AG08395 (cell line): ENCODE measurements at regions not wholly inside any gene's neighbourhood (a gene's known extent, or its start where the extent isn't known, plus 50 kb on each side); places are given as distances from the start of the nearest gene placed in this dataset.
"Not testable (repeated sequence)": the region's sequence is repeated elsewhere in the genome, so short reads cannot be mapped to it uniquely, and the experiment has no call there.

Source experiments
- DNase-seq: peaks from one replicate; pipeline ENCODE4 v3.0.0; 2012; ENCODE audit warnings: mixed read lengths, low spot score

- DNase-seq: no peak
Observed at GRCh38 chr15:69924531-69924930, 173.2 kb downstream of the TLE3 start.

- peak; percentile 20 for DNase-seq
Observed at GRCh38 chr15:69926006-69926405, 171.7 kb downstream of the TLE3 start.

- no peak for DNase-seq
Observed at GRCh38 chr15:69926721-69927120, 171.0 kb downstream of the TLE3 start.

GRCh38 chr15:69928890-69929289 lies 168.8 kb downstream of the TLE3 start:
- DNase-seq: not testable (repeated sequence)

GRCh38 chr15:69929905-69930630 lies 167.6 kb downstream of the TLE3 start:
- DNase-seq: no peak

DNA sequence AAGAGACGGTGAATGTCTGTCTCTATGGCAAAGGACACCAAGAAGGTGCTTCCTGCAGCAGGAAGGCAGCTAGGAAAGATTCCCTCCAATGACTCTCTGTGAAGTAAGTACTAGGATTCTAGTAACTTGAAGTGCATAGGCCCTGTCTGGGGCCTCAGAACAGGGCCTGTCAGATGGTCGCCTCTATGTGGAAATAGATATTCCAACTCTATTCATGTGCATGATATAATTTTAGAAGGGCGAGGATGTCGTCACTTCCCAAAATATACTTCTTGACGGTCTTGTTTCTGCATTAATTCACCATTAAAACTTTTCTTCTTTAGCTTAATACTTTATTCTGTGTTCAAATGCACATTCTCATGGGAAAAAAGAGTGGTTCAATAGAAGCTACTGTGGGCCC lies 167.0 kb downstream of the TLE3 start:
- DNase-seq: no peak

- DNase-seq: no peak
Observed at GRCh38 chr15:69931156-69931555, 166.6 kb downstream of the TLE3 start.

DNA sequence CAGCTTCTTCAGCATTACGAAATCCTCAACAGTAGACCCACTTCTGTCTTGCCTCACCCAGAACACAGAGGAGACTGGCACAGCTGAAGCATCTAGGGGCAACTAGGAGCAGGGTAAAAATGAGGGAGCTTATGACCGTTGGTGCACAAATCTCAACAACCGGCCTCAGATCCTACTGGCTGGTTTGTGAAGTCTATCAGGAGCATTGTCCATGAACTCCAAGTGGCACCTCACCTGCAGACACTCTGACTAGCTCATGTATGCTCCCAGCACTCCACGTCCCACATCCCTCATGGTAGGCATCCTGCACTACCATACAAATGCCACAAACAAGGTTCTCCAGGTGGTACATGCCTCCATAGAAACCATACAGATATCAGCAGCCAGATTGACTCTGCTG lies 163.1 kb downstream of the TLE3 start:
- DNase-seq: no peak

GRCh38 chr15:69939513-69940440 lies 157.9 kb downstream of the TLE3 start:
- DNase-seq: no peak

DNA sequence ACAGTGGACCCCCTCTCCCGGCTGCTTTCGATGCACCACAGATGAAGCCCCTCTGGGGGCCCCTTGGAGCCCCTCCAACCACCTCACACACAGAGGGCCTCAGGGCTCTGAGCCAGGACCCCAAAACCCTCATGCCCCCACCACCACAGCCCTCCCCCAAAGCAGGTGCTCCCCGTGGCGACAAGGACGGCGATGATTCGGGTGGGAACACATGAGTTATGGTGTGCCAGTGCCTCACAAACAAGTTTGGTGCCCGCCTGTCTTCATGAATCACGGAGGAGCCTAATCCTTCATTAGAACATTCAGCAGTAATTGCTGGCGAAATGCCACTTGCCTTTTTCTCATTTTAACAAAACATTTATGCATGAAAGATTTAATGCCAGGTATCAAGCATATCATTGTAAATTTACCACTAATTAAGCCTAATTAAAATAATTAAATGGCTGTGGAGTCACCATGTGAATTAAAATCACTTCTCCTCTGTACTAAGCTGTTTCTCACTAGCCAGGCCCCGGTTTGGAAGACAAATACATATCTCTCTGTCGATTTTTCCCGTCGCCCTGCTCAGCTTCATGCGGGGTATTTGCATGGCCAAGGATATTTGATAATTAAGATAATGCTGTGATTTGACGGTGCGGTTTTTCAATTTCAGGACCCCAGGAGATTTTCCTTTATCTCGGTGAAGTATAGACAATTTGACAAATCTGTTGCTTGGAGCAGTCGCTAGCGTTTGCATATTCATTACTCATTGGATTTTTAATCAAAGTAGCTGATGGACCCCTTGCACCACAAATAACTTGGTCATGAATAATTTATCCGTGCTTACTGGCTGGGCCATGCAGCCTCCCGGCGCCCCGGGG lies 157.0 kb downstream of the TLE3 start:
- DNase-seq: no peak

DNA sequence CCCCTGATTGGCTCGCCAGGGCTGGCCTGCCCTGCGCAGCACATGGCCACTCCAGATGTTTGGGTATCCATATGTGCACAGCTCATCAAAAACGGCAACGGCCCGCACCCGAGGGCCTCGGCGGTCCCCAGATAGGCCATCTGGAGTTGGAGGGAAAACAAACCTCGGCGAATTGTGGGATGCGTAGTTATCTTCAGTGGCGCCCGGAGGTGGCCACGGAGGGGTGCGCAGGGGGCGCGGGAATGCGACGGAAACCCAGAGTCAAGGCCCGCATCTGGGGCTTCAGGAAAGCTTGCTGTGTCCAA lies 156.5 kb downstream of the TLE3 start:
- DNase-seq: no peak

DNA sequence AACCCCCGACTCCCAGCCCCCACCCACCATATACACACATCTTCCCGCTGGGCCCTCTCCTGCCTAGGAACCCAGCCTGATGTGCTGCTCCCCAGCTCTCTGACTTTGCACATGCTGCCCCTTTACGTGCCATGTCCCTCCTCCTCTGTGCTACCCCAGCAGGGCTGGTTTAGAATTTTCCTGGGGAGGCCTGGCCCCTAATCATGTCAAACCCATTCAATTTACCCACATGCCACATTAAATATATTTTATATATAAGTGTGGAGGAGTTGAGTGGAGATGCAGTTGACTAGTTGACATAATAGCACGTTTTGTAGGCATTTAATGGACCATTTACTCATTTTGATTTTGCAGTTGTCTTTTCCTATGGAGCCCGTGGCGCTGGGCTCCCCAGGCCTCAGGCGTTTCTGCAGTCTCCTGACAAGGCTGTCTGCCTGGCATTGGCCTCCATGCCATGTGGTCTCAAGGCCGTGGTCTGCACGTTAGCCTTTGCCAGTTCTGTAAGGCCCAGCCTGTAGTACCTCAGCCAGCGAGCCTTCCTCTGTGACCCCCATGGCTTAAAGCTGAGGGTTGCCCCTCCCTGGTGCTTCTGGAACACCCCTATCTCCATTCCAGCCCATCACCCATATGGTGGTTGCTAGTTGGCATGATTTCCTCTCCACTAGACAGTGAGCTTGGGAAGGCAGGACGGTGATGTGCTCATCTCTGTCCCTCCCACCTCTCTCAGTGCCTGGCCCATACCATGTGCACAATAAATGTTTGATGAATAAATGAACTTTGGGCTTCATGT lies 155.8 kb downstream of the TLE3 start:
- DNase-seq: no peak

GRCh38 chr15:69943637-69944036 lies 154.1 kb downstream of the TLE3 start:
- no peak for DNase-seq

GRCh38 chr15:69945729-69946128 lies 152.0 kb downstream of the TLE3 start:
- DNase-seq: no peak

DNA sequence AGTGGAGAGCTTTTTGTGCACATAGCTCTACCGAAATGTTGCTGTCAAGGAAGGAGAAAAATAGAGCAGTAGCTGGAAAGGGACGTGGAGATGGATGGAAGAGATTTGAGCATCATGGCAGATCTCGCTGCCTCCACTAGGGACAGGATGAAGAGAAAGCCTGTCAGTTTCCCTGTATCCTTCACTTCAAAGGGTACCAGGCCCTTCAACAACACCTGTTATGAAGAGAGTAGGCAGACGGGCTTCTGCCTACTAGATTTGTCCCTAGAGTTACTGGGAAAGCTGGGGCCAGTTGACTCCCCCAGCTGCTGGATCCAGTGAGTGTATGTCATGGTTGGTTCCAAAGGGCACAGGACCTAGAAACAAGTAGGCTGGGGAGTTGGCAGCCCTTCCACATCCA lies 150.8 kb downstream of the TLE3 start:
- no peak for DNase-seq

- no peak for DNase-seq
Observed at GRCh38 chr15:69947394-69947793, 150.3 kb downstream of the TLE3 start.

DNA sequence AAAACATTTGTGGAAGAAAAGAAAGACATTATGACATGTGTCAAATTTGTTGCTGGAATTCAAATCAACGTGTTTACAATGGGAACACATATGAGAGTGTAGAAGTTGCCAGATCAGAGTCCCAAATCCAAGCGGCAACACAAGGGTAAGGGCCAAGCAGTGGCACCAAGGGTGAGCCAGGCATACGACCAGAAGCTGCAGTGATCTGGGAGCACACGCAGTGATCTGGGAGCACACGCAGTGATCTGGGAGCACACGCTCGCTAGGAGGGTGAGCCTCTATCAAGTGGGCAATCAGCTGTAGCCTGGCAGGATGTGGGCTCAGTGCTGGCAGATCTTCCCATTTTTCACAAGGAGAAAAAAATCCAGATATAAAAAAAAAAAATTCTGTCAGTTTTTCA lies 148.2 kb downstream of the TLE3 start:
- DNase-seq: no peak

- DNase-seq: no peak
Observed at GRCh38 chr15:69951256-69951897, 146.3 kb downstream of the TLE3 start.

GRCh38 chr15:69951898-69952555 lies 145.7 kb downstream of the TLE3 start:
- DNase-seq: no peak

- no peak for DNase-seq
Observed at GRCh38 chr15:69953051-69953450, 144.7 kb downstream of the TLE3 start.

DNA sequence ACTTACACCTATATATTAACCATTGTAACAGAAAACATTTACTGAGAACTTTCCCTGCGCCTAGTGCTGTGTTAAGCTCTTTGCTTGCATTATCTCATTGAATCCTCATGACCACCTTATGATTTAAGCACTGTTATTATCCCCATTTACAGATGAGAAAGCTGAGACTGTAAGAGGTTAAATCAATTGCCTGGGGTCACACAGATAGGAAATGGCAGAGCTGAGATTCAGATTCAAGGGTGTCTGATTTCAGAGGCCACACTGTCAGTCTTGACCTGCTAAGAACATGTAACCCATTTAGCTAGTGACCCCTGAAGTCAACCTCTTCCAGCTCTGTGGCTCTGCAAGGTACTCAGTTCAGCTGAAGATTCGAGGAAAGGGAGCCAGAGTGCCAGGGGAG lies 143.9 kb downstream of the TLE3 start:
- no peak for DNase-seq
